Vagina (tissue), 2 donors: ENCODE measurements at regions not wholly inside any gene's neighbourhood (a gene's known extent, or its start where the extent isn't known, plus 50 kb on each side); places are given as distances from the start of the nearest gene placed in this dataset.

Experiments
- DNase-seq, 2 donors: peaks; one replicate each; pipeline ENCODE4 v3.0.0-alpha.2; 2017; ENCODE audit errors: extremely low spot score in 2 of 2
- H3K27ac ChIP-seq: fragments of 200-600 bp; sonication (generic); one replicate; pipeline ENCODE4 v1.5.1; 2019
- H3K27me3 ChIP-seq: fragments of 200-600 bp; sonication (generic); one replicate; pipeline ENCODE4 v1.5.1; 2019
- H3K36me3 ChIP-seq, 2 donors: fragments of 200-600 bp; sonication (generic); one replicate each; pipeline ENCODE4 v1.5.1; 2017 to 2019
- H3K4me1 ChIP-seq: fragments of 200-600 bp; sonication (generic); one replicate; pipeline ENCODE4 v1.5.1; 2019
- H3K4me3 ChIP-seq, 2 donors: fragments of 200-600 bp; sonication (generic); 1 replicate in 1 of 2; 2 replicates in 1 of 2; pipeline ENCODE4 v1.5.1; 2016 to 2019
- H3K9me3 ChIP-seq: fragments of 200-600 bp; sonication (generic); one replicate; pipeline ENCODE4 v1.5.1; 2019
- POLR2A ChIP-seq, 2 donors: fragments of 450-650 bp; IDR thresholded peaks; one replicate each; pipeline ENCODE4 v1.6.1; 2017; ENCODE audit warnings: antibody characterized with exemption in 2 of 2, mild to moderate bottlenecking in 2 of 2, moderate library complexity in 2 of 2
- POLR2AphosphoS5 ChIP-seq, 2 donors: sonication (generic); formaldehyde crosslinking; IDR thresholded peaks; one replicate each; pipeline ENCODE4 v1.9.0; 2017; ENCODE audit warnings: antibody characterized with exemption in 2 of 2, mild to moderate bottlenecking in 2 of 2, low read depth in 1 of 2; ENCODE audit not compliant: insufficient read depth in 1 of 2
- intact Hi-C: fragments of 100-400 bp; cut with DNase I; formaldehyde crosslinking; loops from one replicate; pipeline ENCODE4 v1.15.1; 2023
- TF ChIP-seq, protein P1 (sequence below), 3 experiments: fragments of 450-650 bp in 2 of 3; fragments of 200-600 bp in 1 of 3; sonication (generic) in 1 of 3; IDR thresholded peaks; one replicate each; pipeline ENCODE4 v1.5.1; 2017 to 2019; ENCODE audit warnings: antibody characterized with exemption in 3 of 3, mild to moderate bottlenecking in 2 of 3, moderate library complexity in 2 of 3

- H3K27me3 ChIP-seq = no peaks in the 10 kb centered on the region
- H3K36me3 ChIP-seq = no peaks in the 10 kb centered on the region
- peaks cover 15% of the 10 kb centered on the region for H3K4me1 ChIP-seq
- no peaks in the 10 kb centered on the region for H3K9me3 ChIP-seq
- DNase-seq = peak in 1 of 2 donors; percentile 81
- no peak overlapping the region for H3K4me3 ChIP-seq
- TF ChIP-seq, protein P1, sequence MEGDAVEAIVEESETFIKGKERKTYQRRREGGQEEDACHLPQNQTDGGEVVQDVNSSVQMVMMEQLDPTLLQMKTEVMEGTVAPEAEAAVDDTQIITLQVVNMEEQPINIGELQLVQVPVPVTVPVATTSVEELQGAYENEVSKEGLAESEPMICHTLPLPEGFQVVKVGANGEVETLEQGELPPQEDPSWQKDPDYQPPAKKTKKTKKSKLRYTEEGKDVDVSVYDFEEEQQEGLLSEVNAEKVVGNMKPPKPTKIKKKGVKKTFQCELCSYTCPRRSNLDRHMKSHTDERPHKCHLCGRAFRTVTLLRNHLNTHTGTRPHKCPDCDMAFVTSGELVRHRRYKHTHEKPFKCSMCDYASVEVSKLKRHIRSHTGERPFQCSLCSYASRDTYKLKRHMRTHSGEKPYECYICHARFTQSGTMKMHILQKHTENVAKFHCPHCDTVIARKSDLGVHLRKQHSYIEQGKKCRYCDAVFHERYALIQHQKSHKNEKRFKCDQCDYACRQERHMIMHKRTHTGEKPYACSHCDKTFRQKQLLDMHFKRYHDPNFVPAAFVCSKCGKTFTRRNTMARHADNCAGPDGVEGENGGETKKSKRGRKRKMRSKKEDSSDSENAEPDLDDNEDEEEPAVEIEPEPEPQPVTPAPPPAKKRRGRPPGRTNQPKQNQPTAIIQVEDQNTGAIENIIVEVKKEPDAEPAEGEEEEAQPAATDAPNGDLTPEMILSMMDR (IDR thresholded peaks at IDR 0.05) = no peak
- TF ChIP-seq POLR2AphosphoS5 (IDR thresholded peaks at IDR 0.05; ENCODE audit: insufficient read depth in 1 of 2, low read depth in 1 of 2) (peak in 1 of 2 donors; percentile 31), POLR2A (IDR thresholded peaks at IDR 0.05) (no peak)
- H3K27ac ChIP-seq = no peak overlapping the region
- intact Hi-C loops = no loop called here
These were observed 202.7 kb downstream of the CYP26B1 start for GRCh38 chr2:71944806-71945602.

DNA sequence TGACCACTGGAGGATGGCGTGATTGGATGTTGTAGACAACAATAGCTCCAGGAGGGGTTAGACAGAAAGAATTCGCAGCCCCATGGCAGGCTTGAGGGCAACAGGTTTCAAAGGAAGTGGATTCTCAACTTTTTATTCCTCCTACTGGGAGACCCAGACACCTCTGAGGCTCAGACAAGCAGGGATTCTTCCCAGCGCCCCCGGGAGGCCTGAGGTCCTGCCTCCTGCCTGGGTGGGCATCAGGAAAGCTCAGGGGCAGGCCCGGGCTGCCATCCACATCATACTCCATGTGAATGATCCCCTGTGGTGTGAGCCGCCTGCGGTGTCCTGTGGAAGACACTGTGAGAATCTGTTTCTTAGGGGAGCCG is 203.5 kb downstream of the CYP26B1 start:
- Histone ChIP-seq H3K27ac (no peak overlapping the region), H3K4me1 (peaks cover 23% of the 10 kb centered on the region), H3K36me3 (no peaks in the 10 kb centered on the region), H3K9me3 (no peaks in the 10 kb centered on the region), H3K27me3 (no peaks in the 10 kb centered on the region), H3K4me3 (no peak overlapping the region)
- intact Hi-C loops = no loop called here
- peak; percentile 74 to 81 for DNase-seq
- TF ChIP-seq, protein P1 (IDR thresholded peaks at IDR 0.05) = no peak
- TF ChIP-seq POLR2AphosphoS5 (IDR thresholded peaks at IDR 0.05; ENCODE audit: insufficient read depth in 1 of 2, low read depth in 1 of 2) (no peak), POLR2A (IDR thresholded peaks at IDR 0.05) (no peak)

DNA sequence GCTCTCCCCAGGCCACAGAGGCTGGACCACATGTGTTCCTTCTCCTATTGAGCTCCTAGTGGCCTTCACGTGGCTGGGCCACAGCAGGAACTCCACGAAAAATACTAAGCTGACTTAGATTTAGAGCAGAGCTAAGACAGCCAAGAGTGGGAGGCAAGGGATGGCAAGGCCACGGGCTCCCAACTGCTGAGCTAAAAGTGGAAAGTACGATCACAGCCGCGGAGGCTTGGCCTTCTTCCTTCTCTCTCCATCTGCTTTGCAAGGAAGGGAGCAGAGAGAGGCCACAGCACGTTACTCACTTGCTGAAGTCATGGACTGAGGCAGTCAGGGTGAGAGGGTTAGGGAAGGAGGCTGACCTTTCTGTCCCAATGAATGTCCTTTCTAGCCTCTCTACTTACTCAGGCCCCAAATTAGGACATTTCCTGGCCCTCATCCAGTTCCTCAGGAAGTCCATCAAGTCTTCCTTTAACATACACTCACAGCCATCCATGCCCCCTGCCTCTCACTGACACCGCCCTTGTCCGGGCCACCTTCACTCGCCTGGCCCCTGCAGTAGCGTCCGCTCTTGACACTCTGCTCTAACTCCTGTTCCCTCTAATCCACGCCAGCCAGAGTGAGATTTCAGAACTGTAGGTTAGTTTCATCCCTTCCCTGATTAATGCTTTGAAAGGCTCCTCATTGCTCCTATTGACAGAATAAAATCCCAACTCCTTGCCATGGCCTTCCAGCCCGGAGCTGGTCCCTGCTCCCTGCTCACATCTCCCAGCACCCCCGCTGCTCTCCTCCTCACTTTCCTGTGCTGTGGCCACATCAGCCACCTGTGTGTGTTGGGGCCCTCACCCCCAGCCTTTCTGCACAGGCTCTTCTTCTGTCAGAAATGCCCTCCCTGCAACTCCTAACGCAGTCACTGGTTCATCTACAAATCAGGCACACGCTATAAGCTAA is 204.2 kb downstream of the CYP26B1 start:
- peaks cover 25% of the 10 kb centered on the region for H3K4me1 ChIP-seq
- no peaks in the 10 kb centered on the region for H3K36me3 ChIP-seq
- H3K9me3 ChIP-seq = no peaks in the 10 kb centered on the region
- no peak overlapping the region for H3K27ac ChIP-seq
- intact Hi-C loops = no loop called here
- TF ChIP-seq, protein P1 (IDR thresholded peaks at IDR 0.05) = no peak
- TF ChIP-seq POLR2A (IDR thresholded peaks at IDR 0.05) (no peak), POLR2AphosphoS5 (IDR thresholded peaks at IDR 0.05; ENCODE audit: insufficient read depth in 1 of 2, low read depth in 1 of 2) (no peak)
- no peaks in the 10 kb centered on the region for H3K27me3 ChIP-seq
- peak; percentile 77 to 85 for DNase-seq
- H3K4me3 ChIP-seq = no peak overlapping the region

GRCh38 chr2:71941726-71942525 is 205.7 kb downstream of the CYP26B1 start:
- H3K9me3 ChIP-seq = no peaks in the 10 kb centered on the region
- H3K4me3 ChIP-seq = no peak overlapping the region
- intact Hi-C loops = no loop called here
- H3K4me1 ChIP-seq = peaks cover 25% of the 10 kb centered on the region
- H3K27ac ChIP-seq = no peak overlapping the region
- H3K36me3 ChIP-seq = no peaks in the 10 kb centered on the region
- TF ChIP-seq, protein P1 (IDR thresholded peaks at IDR 0.05) = no peak
- TF ChIP-seq POLR2A (IDR thresholded peaks at IDR 0.05) = no peak
- H3K27me3 ChIP-seq = no peaks in the 10 kb centered on the region
- peak; percentile 62 to 79 for DNase-seq
